Loucy (cell line): ENCODE measurements at regions not wholly inside any gene's neighbourhood (a gene's known extent, or its start where the extent isn't known, plus 50 kb on each side); places are given as distances from the start of the nearest gene placed in this dataset.

Experiments used
- EZH2phosphoT487 ChIP-seq: fragments of 200-600 bp; IDR thresholded peaks from 2 replicates; pipeline ENCODE4 v1.6.1; 2018; ENCODE audit warnings: antibody characterized with exemption, mild to moderate bottlenecking, moderate library complexity, borderline replicate concordance
- TF ChIP-seq, protein P1 (sequence below): fragments of 200-600 bp; sonication (generic); conservative IDR thresholded peaks from 2 replicates; pipeline ENCODE4 v1.5.1; 2014; ENCODE audit warnings: mild to moderate bottlenecking, antibody characterized with exemption, low read length

GRCh38 chr9:119941091-119941490 lies 571.9 kb upstream of the BRINP1 start:
- TF ChIP-seq, protein P1, sequence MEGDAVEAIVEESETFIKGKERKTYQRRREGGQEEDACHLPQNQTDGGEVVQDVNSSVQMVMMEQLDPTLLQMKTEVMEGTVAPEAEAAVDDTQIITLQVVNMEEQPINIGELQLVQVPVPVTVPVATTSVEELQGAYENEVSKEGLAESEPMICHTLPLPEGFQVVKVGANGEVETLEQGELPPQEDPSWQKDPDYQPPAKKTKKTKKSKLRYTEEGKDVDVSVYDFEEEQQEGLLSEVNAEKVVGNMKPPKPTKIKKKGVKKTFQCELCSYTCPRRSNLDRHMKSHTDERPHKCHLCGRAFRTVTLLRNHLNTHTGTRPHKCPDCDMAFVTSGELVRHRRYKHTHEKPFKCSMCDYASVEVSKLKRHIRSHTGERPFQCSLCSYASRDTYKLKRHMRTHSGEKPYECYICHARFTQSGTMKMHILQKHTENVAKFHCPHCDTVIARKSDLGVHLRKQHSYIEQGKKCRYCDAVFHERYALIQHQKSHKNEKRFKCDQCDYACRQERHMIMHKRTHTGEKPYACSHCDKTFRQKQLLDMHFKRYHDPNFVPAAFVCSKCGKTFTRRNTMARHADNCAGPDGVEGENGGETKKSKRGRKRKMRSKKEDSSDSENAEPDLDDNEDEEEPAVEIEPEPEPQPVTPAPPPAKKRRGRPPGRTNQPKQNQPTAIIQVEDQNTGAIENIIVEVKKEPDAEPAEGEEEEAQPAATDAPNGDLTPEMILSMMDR: no peak
- no peak for TF ChIP-seq EZH2phosphoT487
